ENCODE measurements at regions not wholly inside any gene's neighbourhood (a gene's known extent, or its start where the extent isn't known, plus 50 kb on each side); places are given as distances from the start of the nearest gene placed in this dataset.

DNA sequence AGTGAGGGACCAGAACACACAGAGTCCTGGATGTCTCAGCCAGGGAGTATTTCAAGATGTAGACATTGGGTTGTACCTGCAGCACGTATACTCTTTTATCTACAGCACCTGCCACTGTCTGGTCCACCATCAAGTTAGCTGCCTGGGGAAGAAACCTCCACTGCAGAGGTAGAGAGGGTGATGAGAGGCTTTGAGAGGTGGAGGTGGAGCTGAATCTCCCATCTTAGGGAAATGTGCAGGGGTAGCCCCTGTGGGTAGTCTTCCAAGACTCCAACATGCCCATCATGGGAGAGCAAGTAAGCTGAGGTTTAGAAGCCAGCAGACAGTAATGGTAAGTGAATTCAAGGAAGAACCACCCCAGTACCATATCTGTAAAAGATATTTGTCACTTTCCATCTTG lies 93.3 kb upstream of the CELF4 start:
- TF ChIP-seq, protein P1, sequence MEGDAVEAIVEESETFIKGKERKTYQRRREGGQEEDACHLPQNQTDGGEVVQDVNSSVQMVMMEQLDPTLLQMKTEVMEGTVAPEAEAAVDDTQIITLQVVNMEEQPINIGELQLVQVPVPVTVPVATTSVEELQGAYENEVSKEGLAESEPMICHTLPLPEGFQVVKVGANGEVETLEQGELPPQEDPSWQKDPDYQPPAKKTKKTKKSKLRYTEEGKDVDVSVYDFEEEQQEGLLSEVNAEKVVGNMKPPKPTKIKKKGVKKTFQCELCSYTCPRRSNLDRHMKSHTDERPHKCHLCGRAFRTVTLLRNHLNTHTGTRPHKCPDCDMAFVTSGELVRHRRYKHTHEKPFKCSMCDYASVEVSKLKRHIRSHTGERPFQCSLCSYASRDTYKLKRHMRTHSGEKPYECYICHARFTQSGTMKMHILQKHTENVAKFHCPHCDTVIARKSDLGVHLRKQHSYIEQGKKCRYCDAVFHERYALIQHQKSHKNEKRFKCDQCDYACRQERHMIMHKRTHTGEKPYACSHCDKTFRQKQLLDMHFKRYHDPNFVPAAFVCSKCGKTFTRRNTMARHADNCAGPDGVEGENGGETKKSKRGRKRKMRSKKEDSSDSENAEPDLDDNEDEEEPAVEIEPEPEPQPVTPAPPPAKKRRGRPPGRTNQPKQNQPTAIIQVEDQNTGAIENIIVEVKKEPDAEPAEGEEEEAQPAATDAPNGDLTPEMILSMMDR (IDR thresholded peaks at IDR 0.05; ENCODE audit: low read length) = no peak
- no peak for TF ChIP-seq EZH2 (IDR thresholded peaks at IDR 0.05; ENCODE audit: borderline replicate concordance, low read length)
